ENCODE measurements at regions not wholly inside any gene's neighbourhood (a gene's known extent, or its start where the extent isn't known, plus 50 kb on each side); places are given as distances from the start of the nearest gene placed in this dataset.

- TF ChIP-seq POLR2A (IDR thresholded peaks at IDR 0.05) (no peak), CTCF (IDR thresholded peaks at IDR 0.05) (no peak)
These were observed 1336.3 kb upstream of the AGA start for GRCh38 chr4:178778496-178778895.
